HepG2 (cell line): ENCODE measurements at regions not wholly inside any gene's neighbourhood (a gene's known extent, or its start where the extent isn't known, plus 50 kb on each side); places are given as distances from the start of the nearest gene placed in this dataset.

ENCODE experiments used
- ATAC-seq: fragments of 200-7000 bp; cut with Tn5 transposase; 3 replicates; pipeline ENCODE4 v1.9.1; 2020; ENCODE audit warnings: mild to moderate bottlenecking, moderate library complexity
- BruUV-seq: library from RNA; stranded (reverse); fragments of 400-500 nt; replicated peaks from 2 replicates; lab custom pipeline; 2021; lab: Mats Ljungman, UMichigan
- CTCF ChIA-PET: fragments of 300-600 bp; formaldehyde crosslinking; extraction: SDS; loops from one replicate; lab custom pipeline; 2021; ENCODE audit warnings: low total read pairs, inconsistent platforms, low intra/inter-chr PET ratio; lab: Yijun Ruan, JAX
- POLR2A ChIA-PET: fragments of 350-600 bp; sonication (Branson Sonifier 250); formaldehyde crosslinking; loops from one replicate; lab custom pipeline; 2020; ENCODE audit warnings: antibody characterized with exemption, inconsistent platforms; lab: Yijun Ruan, JAX
- DNase-seq: peaks from one replicate; pipeline ENCODE4 v3.0.0-alpha.2; 2015; ENCODE audit warnings: low spot score
- FAIRE-seq: peaks from 3 replicates; lab custom pipeline; 2011; peaks lifted over from hg19 to GRCh38; lab: Jason Lieb, UNC
- H2AFZ ChIP-seq: one replicate; pipeline ENCODE4 v1.6.1; 2011; ENCODE audit warnings: low read length, inconsistent platforms
- H3K27ac ChIP-seq: fragments of 300-600 bp; 3 replicates; pipeline ENCODE4 v1.8.0; 2011; ENCODE audit warnings: mixed run types, mild to moderate bottlenecking, mixed read lengths, low read length, inconsistent platforms; ENCODE audit not compliant: insufficient read depth; ENCODE audit errors: extremely low read length
- H3K27me3 ChIP-seq, 2 experiments: fragments of 200-600 bp in 1 of 2; 2 replicates in 1 of 2; 3 replicates in 1 of 2; pipeline versions ENCODE4 v1.6.0 to v1.8.0; 2011; ENCODE audit warnings: low read length in 2 of 2, mild to moderate bottlenecking in 2 of 2, moderate library complexity in 2 of 2, inconsistent platforms in 1 of 2; ENCODE audit not compliant: insufficient read depth in 2 of 2, control insufficient read depth in 1 of 2
- H3K36me3 ChIP-seq, 2 experiments: fragments of 200-600 bp in 1 of 2; replicated peaks in 1 of 2; 2 replicates in 1 of 2; 3 replicates in 1 of 2; pipeline versions ENCODE4 v1.5.1 to v1.8.0; 2011; ENCODE audit warnings: low read length in 2 of 2, inconsistent platforms in 1 of 2; ENCODE audit not compliant: insufficient read depth in 2 of 2, control insufficient read depth in 1 of 2
- H3K4me1 ChIP-seq: 2 replicates; pipeline ENCODE4 v1.5.1; 2012; ENCODE audit warnings: low read length, inconsistent platforms; ENCODE audit not compliant: insufficient read depth
- H3K4me2 ChIP-seq: 2 replicates; pipeline ENCODE4 v1.6.0; 2011; ENCODE audit warnings: low read depth, low read length, inconsistent platforms
- H3K4me3 ChIP-seq, 3 experiments: fragments of 200-600 bp in 1 of 3; sonication (generic), shearing (Covaris generic) in 1 of 3; replicated peaks in 1 of 3; 2 replicates each; pipeline ENCODE4 v1.5.1; 2011 to 2016; ENCODE audit warnings: low read length in 3 of 3, inconsistent platforms in 2 of 3, low read depth in 2 of 3, mild to moderate bottlenecking in 2 of 3, control low read depth in 1 of 3, mixed read lengths in 1 of 3; ENCODE audit not compliant: insufficient read depth in 1 of 3
- H3K79me2 ChIP-seq: one replicate; pipeline ENCODE4 v1.6.1; 2011; ENCODE audit warnings: low read length, inconsistent platforms; ENCODE audit not compliant: insufficient read depth
- H3K9ac ChIP-seq: 2 replicates; pipeline ENCODE4 v1.6.0; 2011; ENCODE audit warnings: mild to moderate bottlenecking, low read depth, low read length, inconsistent platforms; ENCODE audit not compliant: insufficient read depth
- H3K9me3 ChIP-seq: 2 replicates; pipeline ENCODE4 v1.5.1; 2012; ENCODE audit warnings: mild to moderate bottlenecking, low read length
- H4K20me1 ChIP-seq: 2 replicates; pipeline ENCODE4 v1.6.0; 2011; ENCODE audit warnings: inconsistent platforms, mild to moderate bottlenecking, low read length, moderate library complexity; ENCODE audit not compliant: insufficient read depth
- HNF1B ChIP-seq: sonication (generic); formaldehyde crosslinking; IDR thresholded peaks from 2 replicates; pipeline ENCODE4 v1.5.1; 2020; ENCODE audit warnings: mild to moderate bottlenecking, moderate library complexity, missing genetic modification reagents
- KLF9 ChIP-seq: IDR thresholded peaks from 2 replicates; pipeline ENCODE4 v1.6.1; 2016; ENCODE audit warnings: low read depth
- SIN3A ChIP-seq: IDR thresholded peaks from 2 replicates; pipeline ENCODE4 v1.6.1; 2011; ENCODE audit warnings: low read depth, mild to moderate bottlenecking, control low read depth, low read length, borderline replicate concordance
- ZNF124 ChIP-seq: sonication (generic); formaldehyde crosslinking; IDR thresholded peaks from 2 replicates; pipeline ENCODE4 v1.4.0; 2020; ENCODE audit warnings: missing genetic modification reagents
- ZNF7 ChIP-seq: IDR thresholded peaks from 2 replicates; pipeline ENCODE4 v1.6.1; 2016; ENCODE audit warnings: missing biosample characterization, missing genetic modification reagents
- ZNF839 ChIP-seq: sonication (generic); formaldehyde crosslinking; IDR thresholded peaks from 2 replicates; pipeline ENCODE4 v1.4.0; 2020; ENCODE audit warnings: missing genetic modification reagents, mild to moderate bottlenecking, borderline replicate concordance
- WGBS: methylation state at CpG from one replicate; pipeline ENCODE4 v1.1.6; 2017; ENCODE audit warnings: low lambda C conversion rate; 5-methylcytosine and 5-hydroxymethylcytosine counted together
- in situ Hi-C: cut with HindIII; loops from 2 replicates; pipeline ENCODE4 v1.10.0; 2017; ENCODE audit warnings: low pct_unique_long_range_greater_than_20kb; ENCODE audit not compliant: extremely low pct_ligation_motif_present
- intact Hi-C: fragments of 100-400 bp; cut with micrococcal nuclease; formaldehyde crosslinking; loops from one replicate; pipeline ENCODE4 v1.10.0; 2022; ENCODE audit not compliant: unreplicated experiment
- TF ChIP-seq, protein P1 (sequence below): sonication (generic); formaldehyde crosslinking; IDR thresholded peaks from 2 replicates; pipeline ENCODE4 v1.8.0; 2022; ENCODE audit warnings: missing genetic modification reagents, mild to moderate bottlenecking, moderate library complexity, borderline replicate concordance

GRCh38 chr5:42242210-42242609 lies 181.0 kb upstream of the GHR start:
- H3K27me3 ChIP-seq = no peaks in the 10 kb centered on the region
- WGBS = 0% methylated on average over 1 of the region's 1 CpG
- H3K9me3 ChIP-seq = no peaks in the 10 kb centered on the region
- no peak for TF ChIP-seq HNF1B (CRISPR knock-in tag)
- no peak for TF ChIP-seq ZNF839
- TF ChIP-seq, protein P1, sequence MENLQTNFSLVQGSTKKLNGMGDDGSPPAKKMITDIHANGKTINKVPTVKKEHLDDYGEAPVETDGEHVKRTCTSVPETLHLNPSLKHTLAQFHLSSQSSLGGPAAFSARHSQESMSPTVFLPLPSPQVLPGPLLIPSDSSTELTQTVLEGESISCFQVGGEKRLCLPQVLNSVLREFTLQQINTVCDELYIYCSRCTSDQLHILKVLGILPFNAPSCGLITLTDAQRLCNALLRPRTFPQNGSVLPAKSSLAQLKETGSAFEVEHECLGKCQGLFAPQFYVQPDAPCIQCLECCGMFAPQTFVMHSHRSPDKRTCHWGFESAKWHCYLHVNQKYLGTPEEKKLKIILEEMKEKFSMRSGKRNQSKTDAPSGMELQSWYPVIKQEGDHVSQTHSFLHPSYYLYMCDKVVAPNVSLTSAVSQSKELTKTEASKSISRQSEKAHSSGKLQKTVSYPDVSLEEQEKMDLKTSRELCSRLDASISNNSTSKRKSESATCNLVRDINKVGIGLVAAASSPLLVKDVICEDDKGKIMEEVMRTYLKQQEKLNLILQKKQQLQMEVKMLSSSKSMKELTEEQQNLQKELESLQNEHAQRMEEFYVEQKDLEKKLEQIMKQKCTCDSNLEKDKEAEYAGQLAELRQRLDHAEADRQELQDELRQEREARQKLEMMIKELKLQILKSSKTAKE (CRISPR knock-in tag) = no peak
- no peak for TF ChIP-seq ZNF124 (CRISPR knock-in tag)
- TF ChIP-seq KLF9 (CRISPR knock-in tag) = no peak
- TF ChIP-seq SIN3A = no peak
- no peak for TF ChIP-seq ZNF7 (CRISPR knock-in tag)
- TF ChIP-seq, all 625 proteins: peak for 0
- POLR2A ChIA-PET = no interaction called here
- no peaks in the 10 kb centered on the region for H3K79me2 ChIP-seq
- no peaks in the 10 kb centered on the region for H3K36me3 ChIP-seq
- no peaks in the 10 kb centered on the region for H4K20me1 ChIP-seq
- no peak overlapping the region for H2AFZ ChIP-seq
- H3K9ac ChIP-seq = no peak overlapping the region
- in situ Hi-C loops = no loop called here
- ATAC-seq (no peak), DNase-seq (no peak), FAIRE-seq (no peak)
- no peak overlapping the region for H3K4me3 ChIP-seq
- CTCF ChIA-PET = no interaction called here
- intact Hi-C loops = no loop called here
- H3K27ac ChIP-seq = no peak overlapping the region
- BruUV-seq = no TSS peak
- H3K4me2 ChIP-seq = no peak overlapping the region
- no peaks in the 10 kb centered on the region for H3K4me1 ChIP-seq
